Breast epithelium (tissue), 3 donors: ENCODE measurements at regions not wholly inside any gene's neighbourhood (a gene's known extent, or its start where the extent isn't known, plus 50 kb on each side); places are given as distances from the start of the nearest gene placed in this dataset.

Source experiments
- CTCF ChIP-seq, 3 donors: fragments of 450-650 bp; IDR thresholded peaks; one replicate each; pipeline ENCODE4 v1.5.1; 2016 to 2017; ENCODE audit warnings: antibody characterized with exemption in 3 of 3, mild to moderate bottlenecking in 3 of 3, moderate library complexity in 3 of 3
- POLR2A ChIP-seq: fragments of 450-650 bp; IDR thresholded peaks from one replicate; pipeline ENCODE4 v1.6.1; 2016; ENCODE audit warnings: antibody characterized with exemption, mild to moderate bottlenecking, moderate library complexity
- POLR2AphosphoS5 ChIP-seq, 3 donors: sonication (generic); formaldehyde crosslinking; IDR thresholded peaks; one replicate each; pipeline ENCODE4 v1.6.1; 2017; ENCODE audit warnings: antibody characterized with exemption in 3 of 3

DNA sequence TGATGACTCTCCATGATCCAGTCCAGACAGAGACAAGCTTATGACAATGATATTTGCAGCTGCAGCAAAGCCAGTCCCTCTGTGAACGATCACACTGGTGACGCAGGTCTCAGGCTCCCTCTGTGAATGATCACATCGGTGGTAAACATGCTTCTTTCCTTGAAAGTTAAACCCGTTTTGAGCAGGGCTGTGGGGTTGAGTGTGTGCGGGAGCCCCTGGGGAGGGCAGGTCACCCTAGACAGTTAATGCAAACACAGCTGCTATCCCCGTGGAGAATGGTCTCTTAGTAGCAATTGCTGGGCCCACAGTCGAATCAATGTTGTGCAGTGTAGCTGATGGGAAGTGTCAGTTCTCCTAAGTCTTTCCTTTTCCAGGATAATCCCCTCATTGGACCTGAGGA, 71.0 kb upstream of the KIRREL3 start:
- no peak for TF ChIP-seq CTCF (IDR thresholded peaks at IDR 0.05)
- no peak for TF ChIP-seq POLR2A
- TF ChIP-seq POLR2AphosphoS5 (IDR thresholded peaks at IDR 0.05) = no peak
